Neural progenitor cell (in vitro differentiated cells): ENCODE measurements at regions not wholly inside any gene's neighbourhood (a gene's known extent, or its start where the extent isn't known, plus 50 kb on each side); places are given as distances from the start of the nearest gene placed in this dataset.

ENCODE experiments used
- DNase-seq: peaks from one replicate; pipeline ENCODE4 v3.0.0-alpha.2; 2016; ENCODE audit warnings: low spot score
- H2AFZ ChIP-seq: fragments of 200-600 bp; sonication (generic); replicated peaks from 2 replicates; pipeline ENCODE4 v1.6.1; 2016; ENCODE audit warnings: antibody characterized with exemption
- H3F3A ChIP-seq: fragments of 200-600 bp; sonication (generic); 2 replicates; pipeline ENCODE4 v1.6.1; 2016; ENCODE audit warnings: antibody characterized with exemption, low read depth
- H3K27ac ChIP-seq: fragments of 200-600 bp; sonication (generic); 2 replicates; pipeline ENCODE4 v1.5.1; 2016; ENCODE audit warnings: mild to moderate bottlenecking
- H3K27me3 ChIP-seq: fragments of 200-600 bp; sonication (generic); 2 replicates; pipeline ENCODE4 v1.6.1; 2016; ENCODE audit warnings: mild to moderate bottlenecking, moderate library complexity
- H3K36me3 ChIP-seq: fragments of 200-600 bp; sonication (generic); 2 replicates; pipeline ENCODE4 v1.5.1; 2016
- H3K4me1 ChIP-seq: fragments of 200-600 bp; sonication (generic); 2 replicates; pipeline ENCODE4 v1.6.1; 2016; ENCODE audit warnings: mixed run types
- H3K4me2 ChIP-seq: fragments of 200-600 bp; sonication (generic); 2 replicates; pipeline ENCODE4 v1.6.1; 2016
- H3K4me3 ChIP-seq: fragments of 200-600 bp; sonication (generic); 2 replicates; pipeline ENCODE4 v1.5.1; 2016
- H3K79me2 ChIP-seq: fragments of 200-600 bp; sonication (generic); 2 replicates; pipeline ENCODE4 v1.6.1; 2016; ENCODE audit warnings: low read depth
- H3K9ac ChIP-seq: fragments of 200-600 bp; sonication (generic); 2 replicates; pipeline ENCODE4 v1.6.1; 2016
- H3K9me3 ChIP-seq: fragments of 200-600 bp; sonication (generic); 2 replicates; pipeline ENCODE4 v1.5.1; 2016; ENCODE audit warnings: low read depth
- H4K20me1 ChIP-seq: fragments of 200-600 bp; sonication (generic); 2 replicates; pipeline ENCODE4 v1.6.1; 2016; ENCODE audit warnings: low read depth
- H3K27ac Mint-ChIP-seq: 3 replicates; pipeline ENCODE4 v1.8.0; 2021; ENCODE audit warnings: mixed read lengths
- H3K27me3 Mint-ChIP-seq: 2 replicates; pipeline ENCODE4 v1.8.0; 2022; ENCODE audit warnings: low read depth, mild to moderate bottlenecking, inconsistent platforms, moderate library complexity, mixed read lengths; ENCODE audit not compliant: insufficient read depth
- H3K36me3 Mint-ChIP-seq: 3 replicates; pipeline ENCODE4 v1.8.0; 2021; ENCODE audit warnings: mixed read lengths
- H3K4me1 Mint-ChIP-seq: 3 replicates; pipeline ENCODE4 v1.8.0; 2021; ENCODE audit warnings: mixed read lengths
- H3K4me3 Mint-ChIP-seq: 3 replicates; pipeline ENCODE4 v1.8.0; 2021; ENCODE audit warnings: mild to moderate bottlenecking, moderate library complexity, mixed read lengths
- H3K9me3 Mint-ChIP-seq: 3 replicates; pipeline ENCODE4 v1.8.0; 2020; ENCODE audit warnings: mixed read lengths
- CTCF ChIP-seq: fragments of 200-600 bp; sonication (generic); IDR thresholded peaks from 2 replicates; pipeline ENCODE4 v1.5.1; 2017; ENCODE audit warnings: antibody characterized with exemption, mild to moderate bottlenecking
- EZH2 ChIP-seq: fragments of 200-600 bp; sonication (generic); IDR thresholded peaks from 2 replicates; pipeline ENCODE4 v1.6.1; 2017; ENCODE audit warnings: antibody characterized with exemption, mild to moderate bottlenecking, moderate library complexity
- EZH2phosphoT487 ChIP-seq: fragments of 200-600 bp; sonication (generic); IDR thresholded peaks from 2 replicates; pipeline ENCODE4 v1.6.1; 2017; ENCODE audit warnings: antibody characterized with exemption

- no peaks in the 10 kb centered on the region for H3K27me3 ChIP-seq
- no peak for TF ChIP-seq CTCF
- no peak for TF ChIP-seq EZH2phosphoT487
- no peak for TF ChIP-seq EZH2
- Mint-ChIP-seq H3K4me1 (no peaks in the 10 kb centered on the region), H3K27ac (no peak overlapping the region), H3K27me3 (no peaks in the 10 kb centered on the region), H3K36me3 (no peaks in the 10 kb centered on the region), H3K9me3 (peaks cover 2% of the 10 kb centered on the region), H3K4me3 (no peak overlapping the region)
- no peak overlapping the region for H3K9ac ChIP-seq
- H3K79me2 ChIP-seq: no peaks in the 10 kb centered on the region
- H3K4me2 ChIP-seq: no peak overlapping the region
- H4K20me1 ChIP-seq: no peaks in the 10 kb centered on the region
- no peak overlapping the region for H3K27ac ChIP-seq
- no peaks in the 10 kb centered on the region for H3K9me3 ChIP-seq
- DNase-seq: no peak
- H3K36me3 ChIP-seq: no peaks in the 10 kb centered on the region
- no peak overlapping the region for H2AFZ ChIP-seq
- H3F3A ChIP-seq: no peaks in the 10 kb centered on the region
- no peaks in the 10 kb centered on the region for H3K4me1 ChIP-seq
- H3K4me3 ChIP-seq: no peak overlapping the region
These were observed 459.4 kb downstream of the EPHA4 start for GRCh38 chr2:221112744-221113143.

GRCh38 chr2:221115944-221116343, 456.2 kb downstream of the EPHA4 start:
- TF ChIP-seq CTCF (no peak), EZH2 (no peak), EZH2phosphoT487 (no peak)
- H3F3A ChIP-seq: no peaks in the 10 kb centered on the region
- no peak overlapping the region for H3K9ac ChIP-seq
- H3K4me1 ChIP-seq: no peaks in the 10 kb centered on the region
- H3K4me2 ChIP-seq: no peak overlapping the region
- no peak overlapping the region for H3K4me3 Mint-ChIP-seq
- no peaks in the 10 kb centered on the region for H3K27me3 ChIP-seq
- H2AFZ ChIP-seq: peak overlapping the region; percentile 35
- no peak overlapping the region for H3K4me3 ChIP-seq
- no peaks in the 10 kb centered on the region for H3K36me3 Mint-ChIP-seq
- no peaks in the 10 kb centered on the region for H4K20me1 ChIP-seq
- H3K4me1 Mint-ChIP-seq: no peaks in the 10 kb centered on the region
- H3K27ac ChIP-seq: no peak overlapping the region
- H3K27ac Mint-ChIP-seq: no peak overlapping the region
- no peaks in the 10 kb centered on the region for H3K9me3 ChIP-seq
- H3K36me3 ChIP-seq: no peaks in the 10 kb centered on the region
- H3K9me3 Mint-ChIP-seq: no peaks in the 10 kb centered on the region
- no peaks in the 10 kb centered on the region for H3K79me2 ChIP-seq
- DNase-seq: no peak
- no peaks in the 10 kb centered on the region for H3K27me3 Mint-ChIP-seq

GRCh38 chr2:221120643-221121042, 451.5 kb downstream of the EPHA4 start:
- H3K4me1 ChIP-seq: peaks cover 15% of the 10 kb centered on the region
- Mint-ChIP-seq H3K9me3 (no peaks in the 10 kb centered on the region), H3K4me1 (peaks cover 7% of the 10 kb centered on the region), H3K4me3 (no peak overlapping the region), H3K27ac (no peak overlapping the region), H3K36me3 (no peaks in the 10 kb centered on the region), H3K27me3 (peaks cover 4% of the 10 kb centered on the region)
- H3K79me2 ChIP-seq: no peaks in the 10 kb centered on the region
- H3K9me3 ChIP-seq: no peaks in the 10 kb centered on the region
- H3K9ac ChIP-seq: no peak overlapping the region
- no peak overlapping the region for H3K27ac ChIP-seq
- no peaks in the 10 kb centered on the region for H3K27me3 ChIP-seq
- DNase-seq: no peak
- no peaks in the 10 kb centered on the region for H4K20me1 ChIP-seq
- no peak overlapping the region for H2AFZ ChIP-seq
- no peak overlapping the region for H3K4me3 ChIP-seq
- peaks cover 3% of the 10 kb centered on the region for H3F3A ChIP-seq
- H3K4me2 ChIP-seq: no peak overlapping the region
- no peak for TF ChIP-seq CTCF
- TF ChIP-seq EZH2phosphoT487: no peak
- no peak for TF ChIP-seq EZH2
- H3K36me3 ChIP-seq: no peaks in the 10 kb centered on the region
